Stimulated activated CD8-positive, alpha-beta memory T cell treated with anti-CD3 and anti-CD28 coated beads, Interleukin-15, amount 100 ng/mL, for 1 hour (primary cell): ENCODE measurements at regions not wholly inside any gene's neighbourhood (a gene's known extent, or its start where the extent isn't known, plus 50 kb on each side); places are given as distances from the start of the nearest gene placed in this dataset.
"Not testable (repeated sequence)": the region's sequence is repeated elsewhere in the genome, so short reads cannot be mapped to it uniquely, and the experiment has no call there.

Source experiments
- DNase-seq: peaks from one replicate; pipeline ENCODE4 v3.0.0-alpha.2; 2020; ENCODE audit warnings: low read depth

DNA sequence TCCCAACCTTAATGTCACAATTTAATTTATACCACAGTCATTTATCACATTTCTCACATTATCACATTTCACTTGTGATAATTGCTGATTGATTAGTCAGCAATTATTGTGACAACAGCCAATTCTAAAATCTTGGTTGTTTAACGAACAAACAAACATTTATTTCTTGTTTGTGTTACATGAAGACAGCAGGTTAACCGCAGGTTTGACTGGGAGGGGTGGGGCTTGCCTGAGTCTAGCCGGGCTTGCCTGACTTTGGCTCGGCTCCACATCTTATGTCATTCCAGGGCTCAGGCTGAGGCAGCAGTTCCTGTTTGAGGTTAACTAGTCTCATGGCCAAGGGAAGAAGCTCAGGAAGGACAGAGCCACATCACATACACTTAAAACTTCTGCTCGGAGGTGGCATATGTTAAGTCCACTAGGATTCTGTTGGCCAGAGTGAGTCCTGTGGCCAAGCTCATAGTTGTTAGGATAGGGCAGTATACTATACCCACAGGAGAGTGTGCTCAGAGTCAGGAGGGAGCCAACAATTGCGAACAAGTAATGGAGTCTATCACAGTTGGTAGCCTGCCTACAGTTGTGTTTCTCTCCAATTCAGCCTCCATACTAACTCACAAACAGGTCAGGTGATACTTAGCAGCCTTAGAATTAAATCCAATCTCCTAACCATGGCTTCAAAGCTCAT, 90.0 kb upstream of the IFNGR1 start:
- DNase-seq, result no peak

GRCh38 chr6:137307163-137307854, 88.1 kb upstream of the IFNGR1 start:
- DNase-seq, result no peak

DNA sequence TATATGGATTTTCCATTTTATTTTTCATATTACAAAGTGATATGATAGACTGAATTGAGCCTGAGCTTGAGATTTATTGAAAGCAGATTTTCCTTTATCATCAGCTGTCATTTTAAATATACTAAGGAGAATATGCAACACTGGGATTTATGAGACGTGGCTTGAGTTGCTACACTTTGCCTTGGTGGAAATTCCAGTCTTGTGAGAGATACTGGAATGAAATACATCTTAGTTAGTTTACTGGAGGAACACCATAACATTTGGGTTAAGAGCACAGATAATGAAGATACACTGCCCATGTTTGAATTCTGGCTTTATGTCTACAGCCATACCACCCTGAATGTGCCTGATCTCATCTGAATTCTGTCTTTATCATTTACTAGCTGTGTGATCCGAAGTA, 86.5 kb upstream of the IFNGR1 start:
- no peak for DNase-seq

GRCh38 chr6:137304020-137304780, 85.0 kb upstream of the IFNGR1 start:
- no peak for DNase-seq

DNA sequence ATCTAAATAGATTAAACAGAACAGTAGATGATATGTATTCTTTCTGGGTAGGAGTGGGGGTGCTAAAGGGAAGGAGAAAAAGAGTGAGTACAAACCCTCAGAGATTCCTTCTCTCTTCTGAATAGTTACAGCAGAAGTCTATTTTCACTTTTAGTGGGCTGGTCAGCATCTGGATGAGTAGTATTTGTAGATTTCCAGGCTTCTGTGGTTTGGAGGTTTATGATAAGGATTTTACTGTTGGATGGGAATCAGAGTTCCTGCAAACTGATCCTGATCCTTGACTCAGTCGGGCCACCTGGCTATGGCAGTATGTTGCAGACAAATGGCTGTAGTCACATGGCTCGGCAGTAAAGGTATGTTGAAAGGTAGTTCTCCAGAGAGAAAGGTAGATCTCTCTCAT, 84.3 kb upstream of the IFNGR1 start:
- no peak for DNase-seq

GRCh38 chr6:137299681-137300080, 80.5 kb upstream of the IFNGR1 start:
- DNase-seq, result no peak

GRCh38 chr6:137297887-137298286, 78.7 kb upstream of the IFNGR1 start:
- no peak for DNase-seq

GRCh38 chr6:137292326-137292725, 73.1 kb upstream of the IFNGR1 start:
- not testable (repeated sequence) for DNase-seq

GRCh38 chr6:137291441-137291840, 72.3 kb upstream of the IFNGR1 start:
- DNase-seq, result no peak

DNA sequence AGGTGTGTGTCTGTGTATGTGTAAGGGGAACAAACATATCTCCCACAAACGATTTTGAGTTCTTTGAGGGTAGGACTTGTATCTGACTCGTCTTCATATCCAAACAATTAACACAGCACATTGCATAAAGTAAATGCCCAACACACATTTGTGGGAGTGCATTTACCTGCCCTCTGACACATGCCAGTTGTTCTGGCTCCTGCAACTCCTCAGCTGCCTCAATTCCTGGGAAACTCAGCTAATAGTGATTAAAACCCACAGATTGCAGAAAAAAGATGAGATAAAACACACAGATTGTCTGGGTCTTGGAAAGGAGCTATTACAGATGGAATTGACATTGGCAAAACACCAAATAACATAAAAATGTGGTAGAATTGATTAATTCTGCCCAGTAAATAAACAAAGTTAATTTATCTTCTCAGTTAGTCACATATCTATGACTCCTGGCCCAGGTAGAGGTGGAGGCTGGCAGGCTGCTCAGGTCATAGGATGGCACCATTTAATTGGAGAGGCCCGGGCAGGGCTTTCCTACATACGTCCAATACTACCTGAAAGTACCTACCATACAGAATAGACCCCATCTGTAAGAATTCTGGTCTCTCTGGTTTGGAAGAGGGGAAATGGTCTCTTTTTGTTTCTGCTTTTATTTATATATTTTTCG, 71.5 kb upstream of the IFNGR1 start:
- no peak for DNase-seq

- no peak for DNase-seq
Observed at GRCh38 chr6:137286916-137287315, 67.7 kb upstream of the IFNGR1 start.

DNA sequence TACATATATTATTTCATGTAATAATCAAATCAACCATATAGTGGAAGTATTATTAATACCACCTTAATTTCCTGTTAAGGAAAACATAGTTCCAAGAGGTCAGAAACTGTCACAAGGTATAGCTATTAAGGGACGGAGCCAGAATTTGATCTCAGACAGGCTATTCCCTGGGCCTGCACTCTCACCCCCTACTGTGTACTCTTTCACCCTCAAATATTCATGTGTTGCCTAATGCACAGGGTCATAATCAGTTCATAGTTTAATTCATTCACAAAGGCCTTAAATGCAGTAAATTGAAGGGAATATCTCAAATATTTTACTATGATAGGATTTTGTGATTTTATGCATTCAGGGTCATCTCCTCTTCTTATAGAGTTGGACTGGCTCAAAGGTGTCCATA, 67.2 kb upstream of the IFNGR1 start:
- DNase-seq, result no peak

- no peak for DNase-seq
Observed at GRCh38 chr6:137284811-137285110, 65.6 kb upstream of the IFNGR1 start.

DNA sequence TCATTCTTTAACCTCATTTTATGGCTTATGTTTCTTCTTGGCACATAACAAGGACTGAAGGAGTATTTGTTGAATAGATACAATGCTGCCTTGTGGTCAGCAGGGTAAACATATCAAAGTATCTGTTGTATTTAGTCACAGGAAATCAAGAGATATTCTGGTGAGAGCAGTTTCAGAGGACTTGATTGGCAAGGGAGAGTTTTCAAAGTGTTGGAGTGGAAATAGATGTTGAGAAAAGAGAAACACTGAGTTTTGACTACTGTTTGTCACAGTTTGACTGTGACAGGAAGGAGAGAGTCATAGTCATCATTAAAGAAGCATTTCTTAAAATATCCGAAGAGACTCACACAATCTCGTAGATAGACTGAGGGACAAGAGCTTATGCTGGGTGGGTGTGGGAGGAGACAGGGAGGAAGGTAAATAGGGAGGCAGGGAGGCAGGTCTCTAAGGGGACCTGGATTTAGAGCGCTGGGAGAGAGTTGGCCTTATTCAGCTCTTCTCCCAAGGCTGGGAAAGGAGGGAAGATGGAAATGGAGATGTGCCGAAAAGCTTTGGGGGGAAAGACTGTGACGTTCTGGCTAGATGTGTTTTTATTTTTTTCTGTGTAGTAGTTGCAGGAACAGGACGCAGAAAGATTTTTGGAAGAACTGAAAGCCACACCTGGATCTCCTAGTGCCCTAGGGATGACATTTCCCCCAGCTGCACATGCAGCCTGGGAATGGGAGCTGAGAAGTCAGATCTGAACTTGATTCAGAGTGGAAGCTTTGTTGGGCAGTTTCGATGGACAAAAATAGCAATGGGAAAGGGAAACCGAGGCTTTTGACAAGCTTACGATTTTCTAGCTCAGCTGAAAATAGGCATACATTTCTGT, 65.0 kb upstream of the IFNGR1 start:
- no peak for DNase-seq

GRCh38 chr6:137283080-137283479, 63.9 kb upstream of the IFNGR1 start:
- no peak for DNase-seq

DNA sequence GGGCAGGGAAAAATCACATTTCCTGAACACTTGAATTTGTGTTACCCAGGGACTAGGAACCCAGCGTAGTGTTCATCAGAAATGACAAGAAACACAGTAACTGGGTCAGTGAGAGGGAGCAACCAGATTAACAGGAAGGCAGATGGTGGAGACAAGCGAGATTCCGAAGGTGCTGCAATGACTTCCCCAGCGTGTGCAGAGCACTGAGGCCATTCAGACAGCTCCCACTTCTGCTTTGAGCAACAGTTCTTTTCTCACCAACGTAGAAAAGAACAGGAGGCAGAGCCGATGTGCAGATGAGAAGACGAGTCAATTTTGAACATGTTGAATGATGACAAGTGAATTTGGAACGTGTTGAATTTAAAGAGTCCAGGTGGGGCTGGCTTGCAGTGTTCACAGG, 63.1 kb upstream of the IFNGR1 start:
- DNase-seq, result no peak

- not testable (repeated sequence) for DNase-seq
Observed at GRCh38 chr6:137279279-137279678, 60.1 kb upstream of the IFNGR1 start.

- DNase-seq, result no peak
Observed at GRCh38 chr6:137277971-137278637, 58.9 kb upstream of the IFNGR1 start.

DNA sequence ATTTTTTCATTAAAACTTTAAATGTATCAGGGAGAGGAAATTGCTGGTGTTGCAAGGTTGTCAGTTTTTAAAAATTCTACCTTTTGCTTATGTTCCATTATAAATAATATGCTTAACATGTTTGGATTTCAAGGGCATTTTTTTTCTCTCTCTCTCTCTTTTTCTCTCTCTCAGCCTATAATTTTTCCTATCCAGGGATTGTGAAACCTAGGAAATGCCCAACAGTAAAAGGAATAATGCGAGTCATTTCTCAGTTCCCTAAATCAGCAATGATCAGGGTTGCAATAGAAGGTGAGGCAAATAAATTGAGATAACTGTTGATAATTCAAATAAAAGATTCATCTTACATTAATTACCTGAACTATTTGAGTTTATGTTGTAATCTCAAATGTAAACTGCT, 53.2 kb upstream of the IFNGR1 start:
- no peak for DNase-seq

- DNase-seq, result no peak
Observed at GRCh38 chr6:137271245-137272183, 52.3 kb upstream of the IFNGR1 start.
